ENCODE measurements at regions not wholly inside any gene's neighbourhood (a gene's known extent, or its start where the extent isn't known, plus 50 kb on each side); places are given as distances from the start of the nearest gene placed in this dataset.

- no peak overlapping the region for H3K4me3 ChIP-seq (ENCODE audit: low read length)
- no peak overlapping the region for H3K27ac ChIP-seq (ENCODE audit: low read length)
- no peaks in the 10 kb centered on the region for H3K79me2 ChIP-seq (ENCODE audit: low read length)
- H2AFZ ChIP-seq (ENCODE audit: low read length), result no peak overlapping the region
- no peak for DNase-seq
- H3K4me2 ChIP-seq (ENCODE audit: low read depth, low read length, poor library complexity, severe bottlenecking), result no peak overlapping the region
- no peaks in the 10 kb centered on the region for H4K20me1 ChIP-seq (ENCODE audit: insufficient read depth, low read depth, low read length)
- H3K36me3 ChIP-seq (ENCODE audit: insufficient read depth, low read length), result no peaks in the 10 kb centered on the region
- H3K27me3 ChIP-seq (ENCODE audit: low read length), result no peaks in the 10 kb centered on the region
- H3K9me2 ChIP-seq (replicated peaks; ENCODE audit: insufficient read depth, low read length), result no peaks in the 10 kb centered on the region
- H3K4me1 ChIP-seq (ENCODE audit: low read length), result no peaks in the 10 kb centered on the region; the same call in 1 of the 2 replicates
- H3K9me3 ChIP-seq (ENCODE audit: low read length), result no peaks in the 10 kb centered on the region
- no peak overlapping the region for H3K9ac ChIP-seq (ENCODE audit: low read length)
These were observed 216.1 kb upstream of the TMTC4 start for GRCh38 chr13:100890645-100891044.

GRCh38 chr13:100887729-100888151 is 213.1 kb upstream of the TMTC4 start:
- no peaks in the 10 kb centered on the region for H3K79me2 ChIP-seq (ENCODE audit: low read length)
- no peak overlapping the region for H3K9ac ChIP-seq (ENCODE audit: low read length)
- H4K20me1 ChIP-seq (ENCODE audit: insufficient read depth, low read depth, low read length), result no peaks in the 10 kb centered on the region
- H3K27me3 ChIP-seq (ENCODE audit: low read length), result no peaks in the 10 kb centered on the region
- no peaks in the 10 kb centered on the region for H3K9me3 ChIP-seq (ENCODE audit: low read length)
- DNase-seq, result no peak
- no peaks in the 10 kb centered on the region for H3K36me3 ChIP-seq (ENCODE audit: insufficient read depth, low read length)
- no peaks in the 10 kb centered on the region for H3K4me1 ChIP-seq (ENCODE audit: low read length)
- H3K4me2 ChIP-seq (ENCODE audit: low read depth, low read length, poor library complexity, severe bottlenecking), result no peak overlapping the region
- H3K4me3 ChIP-seq (ENCODE audit: low read length), result no peak overlapping the region
- H3K9me2 ChIP-seq (replicated peaks; ENCODE audit: insufficient read depth, low read length), result no peaks in the 10 kb centered on the region
- H3K27ac ChIP-seq (ENCODE audit: low read length), result no peak overlapping the region
- H2AFZ ChIP-seq (ENCODE audit: low read length), result no peak overlapping the region

GRCh38 chr13:100883453-100883852 is 208.9 kb upstream of the TMTC4 start:
- H3K27me3 ChIP-seq (ENCODE audit: low read length), result no peaks in the 10 kb centered on the region
- H3K4me3 ChIP-seq (ENCODE audit: low read length), result no peak overlapping the region
- no peaks in the 10 kb centered on the region for H3K36me3 ChIP-seq (ENCODE audit: insufficient read depth, low read length)
- no peak overlapping the region for H3K27ac ChIP-seq (ENCODE audit: low read length)
- no peaks in the 10 kb centered on the region for H3K9me2 ChIP-seq (replicated peaks; ENCODE audit: insufficient read depth, low read length)
- no peak overlapping the region for H2AFZ ChIP-seq (ENCODE audit: low read length)
- no peaks in the 10 kb centered on the region for H3K4me1 ChIP-seq (ENCODE audit: low read length)
- no peaks in the 10 kb centered on the region for H3K79me2 ChIP-seq (ENCODE audit: low read length)
- no peak overlapping the region for H3K4me2 ChIP-seq (ENCODE audit: low read depth, low read length, poor library complexity, severe bottlenecking)
- no peaks in the 10 kb centered on the region for H3K9me3 ChIP-seq (ENCODE audit: low read length)
- peak; percentile 44 for DNase-seq
- H4K20me1 ChIP-seq (ENCODE audit: insufficient read depth, low read depth, low read length), result no peaks in the 10 kb centered on the region
- H3K9ac ChIP-seq (ENCODE audit: low read length), result no peak overlapping the region

- H3K4me3 ChIP-seq (ENCODE audit: low read length), result no peak overlapping the region
- no peak overlapping the region for H3K9ac ChIP-seq (ENCODE audit: low read length)
- no peaks in the 10 kb centered on the region for H3K27me3 ChIP-seq (ENCODE audit: low read length)
- no peaks in the 10 kb centered on the region for H3K4me1 ChIP-seq (ENCODE audit: low read length)
- H3K27ac ChIP-seq (ENCODE audit: low read length), result no peak overlapping the region
- no peaks in the 10 kb centered on the region for H3K36me3 ChIP-seq (ENCODE audit: insufficient read depth, low read length)
- DNase-seq, result no peak
- H3K9me3 ChIP-seq (ENCODE audit: low read length), result no peaks in the 10 kb centered on the region
- H3K4me2 ChIP-seq (ENCODE audit: low read depth, low read length, poor library complexity, severe bottlenecking), result no peak overlapping the region
- H2AFZ ChIP-seq (ENCODE audit: low read length), result no peak overlapping the region
- no peaks in the 10 kb centered on the region for H3K9me2 ChIP-seq (replicated peaks; ENCODE audit: insufficient read depth, low read length)
- no peaks in the 10 kb centered on the region for H3K79me2 ChIP-seq (ENCODE audit: low read length)
- H4K20me1 ChIP-seq (ENCODE audit: insufficient read depth, low read depth, low read length), result no peaks in the 10 kb centered on the region
These were observed 206.8 kb upstream of the TMTC4 start for GRCh38 chr13:100881291-100881864.

- Histone ChIP-seq H3K79me2 (ENCODE audit: low read length) (no peaks in the 10 kb centered on the region), H3K4me1 (ENCODE audit: low read length) (no peaks in the 10 kb centered on the region), H3K9ac (ENCODE audit: low read length) (no peak overlapping the region), H3K9me3 (ENCODE audit: low read length) (no peaks in the 10 kb centered on the region), H3K9me2 (replicated peaks; ENCODE audit: insufficient read depth, low read length) (no peaks in the 10 kb centered on the region), H3K27me3 (ENCODE audit: low read length) (no peaks in the 10 kb centered on the region), H3K27ac (ENCODE audit: low read length) (no peak overlapping the region), H3K4me2 (ENCODE audit: low read depth, low read length, poor library complexity, severe bottlenecking) (no peak overlapping the region), H2AFZ (ENCODE audit: low read length) (no peak overlapping the region), H3K4me3 (ENCODE audit: low read length) (no peak overlapping the region), H4K20me1 (ENCODE audit: insufficient read depth, low read depth, low read length) (no peaks in the 10 kb centered on the region), H3K36me3 (ENCODE audit: insufficient read depth, low read length) (no peaks in the 10 kb centered on the region)
- no peak for DNase-seq
These were observed 205.6 kb upstream of the TMTC4 start for GRCh38 chr13:100880166-100880565.

- no peak overlapping the region for H3K4me2 ChIP-seq (ENCODE audit: low read depth, low read length, poor library complexity, severe bottlenecking)
- H3K4me3 ChIP-seq (ENCODE audit: low read length), result no peak overlapping the region
- H3K9me3 ChIP-seq (ENCODE audit: low read length), result no peaks in the 10 kb centered on the region
- no peaks in the 10 kb centered on the region for H3K9me2 ChIP-seq (replicated peaks; ENCODE audit: insufficient read depth, low read length)
- no peak overlapping the region for H2AFZ ChIP-seq (ENCODE audit: low read length)
- no peak overlapping the region for H3K9ac ChIP-seq (ENCODE audit: low read length)
- no peak overlapping the region for H3K27ac ChIP-seq (ENCODE audit: low read length)
- DNase-seq, result no peak
- H3K36me3 ChIP-seq (ENCODE audit: insufficient read depth, low read length), result no peaks in the 10 kb centered on the region
- 0 out of 2 replicates have a peak, but pooled peaks cover 3% of the 10 kb centered on the region for H3K27me3 ChIP-seq (ENCODE audit: low read length)
- no peaks in the 10 kb centered on the region for H4K20me1 ChIP-seq (ENCODE audit: insufficient read depth, low read depth, low read length)
- H3K79me2 ChIP-seq (ENCODE audit: low read length), result no peaks in the 10 kb centered on the region
- no peaks in the 10 kb centered on the region for H3K4me1 ChIP-seq (ENCODE audit: low read length)
These were observed 204.7 kb upstream of the TMTC4 start for GRCh38 chr13:100879255-100879654.

- Histone ChIP-seq H3K79me2 (ENCODE audit: low read length) (no peaks in the 10 kb centered on the region), H3K4me3 (ENCODE audit: low read length) (no peak overlapping the region), H3K4me2 (ENCODE audit: low read depth, low read length, poor library complexity, severe bottlenecking) (no peak overlapping the region), H2AFZ (ENCODE audit: low read length) (no peak overlapping the region), H3K9me2 (replicated peaks; ENCODE audit: insufficient read depth, low read length) (no peaks in the 10 kb centered on the region), H3K9me3 (ENCODE audit: low read length) (no peaks in the 10 kb centered on the region), H4K20me1 (ENCODE audit: insufficient read depth, low read depth, low read length) (no peaks in the 10 kb centered on the region), H3K4me1 (ENCODE audit: low read length) (no peaks in the 10 kb centered on the region), H3K9ac (ENCODE audit: low read length) (no peak overlapping the region), H3K27ac (ENCODE audit: low read length) (no peak overlapping the region), H3K36me3 (ENCODE audit: insufficient read depth, low read length) (no peaks in the 10 kb centered on the region), H3K27me3 (ENCODE audit: low read length) (0 out of 2 replicates have a peak, but pooled peaks cover 3% of the 10 kb centered on the region)
- no peak for DNase-seq
These were observed 201.4 kb upstream of the TMTC4 start for GRCh38 chr13:100876044-100876403.

GRCh38 chr13:100875392-100876043 is 200.9 kb upstream of the TMTC4 start:
- Histone ChIP-seq H3K27me3 (ENCODE audit: low read length) (0 out of 2 replicates have a peak, but pooled peaks cover 3% of the 10 kb centered on the region), H3K4me2 (ENCODE audit: low read depth, low read length, poor library complexity, severe bottlenecking) (no peak overlapping the region), H3K9ac (ENCODE audit: low read length) (no peak overlapping the region), H4K20me1 (ENCODE audit: insufficient read depth, low read depth, low read length) (no peaks in the 10 kb centered on the region), H2AFZ (ENCODE audit: low read length) (no peak overlapping the region), H3K27ac (ENCODE audit: low read length) (no peak overlapping the region), H3K36me3 (ENCODE audit: insufficient read depth, low read length) (no peaks in the 10 kb centered on the region), H3K79me2 (ENCODE audit: low read length) (no peaks in the 10 kb centered on the region), H3K4me3 (ENCODE audit: low read length) (no peak overlapping the region), H3K9me3 (ENCODE audit: low read length) (no peaks in the 10 kb centered on the region), H3K9me2 (replicated peaks; ENCODE audit: insufficient read depth, low read length) (no peaks in the 10 kb centered on the region), H3K4me1 (ENCODE audit: low read length) (no peaks in the 10 kb centered on the region)
- no peak for DNase-seq

Data from Karpas-422 (cell line).